Dedifferentiated amniotic fluid mesenchymal stem cell (primary cell): ENCODE measurements at regions not wholly inside any gene's neighbourhood (a gene's known extent, or its start where the extent isn't known, plus 50 kb on each side); places are given as distances from the start of the nearest gene placed in this dataset.

ENCODE experiments used
- DNase-seq: peaks from one replicate; pipeline ENCODE4 v3.0.0-alpha.2; 2016; ENCODE audit errors: extremely low spot score

GRCh38 chr1:106061586-106062495, 994.6 kb upstream of the PRMT6 start:
- no peak for DNase-seq

- no peak for DNase-seq
Measured at GRCh38 chr1:106063510-106063909, 993.0 kb upstream of the PRMT6 start.

- DNase-seq, result no peak
Measured at GRCh38 chr1:106072909-106073600, 983.4 kb upstream of the PRMT6 start.

GRCh38 chr1:106080608-106081325, 975.7 kb upstream of the PRMT6 start:
- no peak for DNase-seq

GRCh38 chr1:106111044-106111443, 945.4 kb upstream of the PRMT6 start:
- DNase-seq, result no peak

- DNase-seq, result no peak
Measured at GRCh38 chr1:106113851-106114250, 942.6 kb upstream of the PRMT6 start.

GRCh38 chr1:106120789-106121188, 935.7 kb upstream of the PRMT6 start:
- DNase-seq, result no peak

- no peak for DNase-seq
Measured at GRCh38 chr1:106121728-106122127, 934.7 kb upstream of the PRMT6 start.

GRCh38 chr1:106134561-106134960, 921.9 kb upstream of the PRMT6 start:
- no peak for DNase-seq

GRCh38 chr1:106173101-106173500, 883.4 kb upstream of the PRMT6 start:
- no peak for DNase-seq

- DNase-seq, result no peak
Measured at GRCh38 chr1:106178791-106179190, 877.7 kb upstream of the PRMT6 start.

GRCh38 chr1:106181866-106182265, 874.6 kb upstream of the PRMT6 start:
- no peak for DNase-seq

- DNase-seq, result no peak
Measured at GRCh38 chr1:106185089-106185488, 871.4 kb upstream of the PRMT6 start.

GRCh38 chr1:106189780-106190179, 866.7 kb upstream of the PRMT6 start:
- DNase-seq, result no peak

GRCh38 chr1:106194206-106194605, 862.3 kb upstream of the PRMT6 start:
- DNase-seq, result no peak

GRCh38 chr1:106200711-106201110, 855.8 kb upstream of the PRMT6 start:
- DNase-seq, result no peak

GRCh38 chr1:106207185-106207584, 849.3 kb upstream of the PRMT6 start:
- no peak for DNase-seq

GRCh38 chr1:106217765-106218164, 838.7 kb upstream of the PRMT6 start:
- DNase-seq, result no peak

GRCh38 chr1:106222403-106222802, 834.1 kb upstream of the PRMT6 start:
- DNase-seq, result no peak

GRCh38 chr1:106223213-106223612, 833.3 kb upstream of the PRMT6 start:
- DNase-seq, result no peak

- DNase-seq, result no peak
Measured at GRCh38 chr1:106224426-106224825, 832.0 kb upstream of the PRMT6 start.

GRCh38 chr1:106225403-106225802, 831.1 kb upstream of the PRMT6 start:
- DNase-seq, result no peak
